ENCODE measurements at regions not wholly inside any gene's neighbourhood (a gene's known extent, or its start where the extent isn't known, plus 50 kb on each side); places are given as distances from the start of the nearest gene placed in this dataset.

DNA sequence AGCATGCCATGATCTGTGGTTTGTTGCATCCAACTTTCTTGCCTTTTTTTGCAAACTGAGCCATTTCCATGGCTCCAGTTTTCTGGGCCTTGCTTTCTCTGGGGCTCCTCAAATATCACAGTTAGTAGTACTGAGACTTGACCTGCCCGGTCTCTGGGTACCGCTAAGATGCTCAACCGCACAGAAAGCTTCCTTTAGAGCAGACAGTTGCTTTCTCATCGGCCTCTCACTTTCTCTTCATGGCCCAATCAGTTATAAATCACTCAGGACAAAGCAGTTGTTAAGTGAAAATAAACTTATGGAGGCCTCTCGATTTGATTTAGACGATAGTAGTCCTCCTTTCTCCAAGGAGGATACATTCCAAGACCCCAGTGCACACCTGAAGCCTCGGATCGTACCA lies 141.2 kb upstream of the ASB18 start:
- no peak for DNase-seq (ENCODE audit: low spot score)
- Histone ChIP-seq H3K27ac (no peak overlapping the region), H3K36me3 (no peaks in the 10 kb centered on the region), H3K27me3 (no peaks in the 10 kb centered on the region), H3K4me3 (no peak overlapping the region), H3K4me1 (no peaks in the 10 kb centered on the region), H3K9me3 (no peaks in the 10 kb centered on the region)
- TF ChIP-seq, protein P1, sequence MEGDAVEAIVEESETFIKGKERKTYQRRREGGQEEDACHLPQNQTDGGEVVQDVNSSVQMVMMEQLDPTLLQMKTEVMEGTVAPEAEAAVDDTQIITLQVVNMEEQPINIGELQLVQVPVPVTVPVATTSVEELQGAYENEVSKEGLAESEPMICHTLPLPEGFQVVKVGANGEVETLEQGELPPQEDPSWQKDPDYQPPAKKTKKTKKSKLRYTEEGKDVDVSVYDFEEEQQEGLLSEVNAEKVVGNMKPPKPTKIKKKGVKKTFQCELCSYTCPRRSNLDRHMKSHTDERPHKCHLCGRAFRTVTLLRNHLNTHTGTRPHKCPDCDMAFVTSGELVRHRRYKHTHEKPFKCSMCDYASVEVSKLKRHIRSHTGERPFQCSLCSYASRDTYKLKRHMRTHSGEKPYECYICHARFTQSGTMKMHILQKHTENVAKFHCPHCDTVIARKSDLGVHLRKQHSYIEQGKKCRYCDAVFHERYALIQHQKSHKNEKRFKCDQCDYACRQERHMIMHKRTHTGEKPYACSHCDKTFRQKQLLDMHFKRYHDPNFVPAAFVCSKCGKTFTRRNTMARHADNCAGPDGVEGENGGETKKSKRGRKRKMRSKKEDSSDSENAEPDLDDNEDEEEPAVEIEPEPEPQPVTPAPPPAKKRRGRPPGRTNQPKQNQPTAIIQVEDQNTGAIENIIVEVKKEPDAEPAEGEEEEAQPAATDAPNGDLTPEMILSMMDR (IDR thresholded peaks at IDR 0.05): no peak

DNA sequence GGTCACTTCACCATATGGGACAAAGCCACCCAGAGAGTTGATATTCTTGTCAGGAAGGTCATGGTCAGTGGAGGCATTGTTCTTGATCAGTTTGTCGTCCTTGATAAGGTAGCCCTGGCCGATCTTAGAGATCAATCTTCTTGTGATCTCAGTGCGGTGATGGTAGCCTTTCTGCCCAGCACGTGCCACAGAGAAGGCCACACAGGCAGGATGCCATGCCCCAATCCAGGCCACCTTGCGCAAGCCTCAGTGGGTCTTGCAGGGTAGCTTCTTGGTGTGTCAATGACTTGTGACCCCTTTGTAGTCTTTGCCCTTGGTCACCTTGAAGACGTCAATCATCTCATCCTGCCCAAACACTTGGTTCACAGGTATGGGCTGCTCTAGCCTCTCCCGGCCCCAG lies 143.9 kb upstream of the ASB18 start:
- DNase-seq (ENCODE audit: low spot score): no peak
- Histone ChIP-seq H3K4me3 (no peak overlapping the region), H3K27me3 (no peaks in the 10 kb centered on the region), H3K4me1 (no peaks in the 10 kb centered on the region), H3K9me3 (no peaks in the 10 kb centered on the region), H3K36me3 (no peaks in the 10 kb centered on the region), H3K27ac (no peak overlapping the region)
- TF ChIP-seq, protein P1 (IDR thresholded peaks at IDR 0.05): no peak

DNA sequence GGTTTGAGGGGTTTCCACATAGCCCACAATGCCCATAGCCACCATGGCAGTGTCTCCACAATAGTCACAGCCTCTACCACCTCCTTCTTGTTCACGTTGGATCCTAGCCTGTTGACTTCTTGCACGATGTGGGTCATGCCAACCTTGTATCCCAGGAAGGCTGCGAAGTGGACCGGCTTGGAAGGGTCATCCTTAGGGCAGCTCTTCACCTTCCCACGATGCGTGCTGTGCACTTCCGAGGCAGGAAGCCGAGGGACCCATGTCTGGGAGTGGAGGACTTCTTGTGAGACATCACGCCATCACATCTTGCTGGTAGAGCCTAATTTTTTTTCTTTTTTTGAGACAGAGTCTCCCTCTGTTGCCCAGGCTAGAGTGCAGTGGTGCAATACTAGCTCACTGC lies 144.6 kb upstream of the ASB18 start:
- no peak for DNase-seq (ENCODE audit: low spot score)
- no peaks in the 10 kb centered on the region for H3K27me3 ChIP-seq
- H3K36me3 ChIP-seq: no peaks in the 10 kb centered on the region
- H3K27ac ChIP-seq: no peak overlapping the region
- H3K9me3 ChIP-seq: no peaks in the 10 kb centered on the region
- TF ChIP-seq, protein P1 (IDR thresholded peaks at IDR 0.05): no peak
- no peak overlapping the region for H3K4me3 ChIP-seq
- no peaks in the 10 kb centered on the region for H3K4me1 ChIP-seq

DNA sequence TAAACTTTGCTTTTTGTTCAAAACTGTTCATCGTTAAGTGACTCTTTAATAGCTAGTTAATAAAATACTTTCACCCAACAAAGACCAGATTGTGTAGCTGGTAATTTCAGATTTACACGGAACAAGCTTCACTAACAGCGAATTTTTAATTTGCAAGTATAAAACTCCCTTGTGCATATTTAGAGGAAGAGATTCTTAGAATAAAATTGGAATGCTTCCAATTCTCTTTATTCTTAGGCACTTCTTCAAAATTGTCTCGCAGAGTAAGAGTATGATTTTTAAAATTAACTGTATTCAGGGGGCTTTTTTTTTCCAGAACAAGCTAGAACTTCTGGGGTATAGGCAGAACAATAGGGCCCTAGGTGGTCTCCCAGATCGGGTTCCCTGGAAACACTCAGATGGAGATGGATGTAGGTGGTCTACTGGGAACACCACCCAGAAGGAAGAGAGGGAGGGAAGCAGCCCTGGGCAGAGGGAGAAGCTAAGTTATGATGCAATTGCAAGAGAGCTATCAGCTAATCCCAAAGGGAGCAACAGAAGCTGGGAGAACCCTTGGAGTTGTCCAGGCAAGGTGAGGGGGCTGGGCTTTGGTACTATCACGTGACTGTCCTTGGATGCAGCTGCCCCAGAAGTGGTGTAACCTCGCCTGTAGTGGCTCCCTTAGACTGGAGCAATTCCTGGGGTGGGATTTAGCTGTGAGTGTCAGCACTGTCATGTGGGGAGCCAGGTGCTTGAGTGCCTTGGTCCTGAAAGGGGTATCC lies 151.7 kb upstream of the ASB18 start:
- Histone ChIP-seq H3K9me3 (no peaks in the 10 kb centered on the region), H3K36me3 (no peaks in the 10 kb centered on the region), H3K27me3 (no peaks in the 10 kb centered on the region), H3K4me1 (no peaks in the 10 kb centered on the region), H3K27ac (no peak overlapping the region), H3K4me3 (no peak overlapping the region)
- no peak for DNase-seq (ENCODE audit: low spot score)
- TF ChIP-seq, protein P1 (IDR thresholded peaks at IDR 0.05): no peak

DNA sequence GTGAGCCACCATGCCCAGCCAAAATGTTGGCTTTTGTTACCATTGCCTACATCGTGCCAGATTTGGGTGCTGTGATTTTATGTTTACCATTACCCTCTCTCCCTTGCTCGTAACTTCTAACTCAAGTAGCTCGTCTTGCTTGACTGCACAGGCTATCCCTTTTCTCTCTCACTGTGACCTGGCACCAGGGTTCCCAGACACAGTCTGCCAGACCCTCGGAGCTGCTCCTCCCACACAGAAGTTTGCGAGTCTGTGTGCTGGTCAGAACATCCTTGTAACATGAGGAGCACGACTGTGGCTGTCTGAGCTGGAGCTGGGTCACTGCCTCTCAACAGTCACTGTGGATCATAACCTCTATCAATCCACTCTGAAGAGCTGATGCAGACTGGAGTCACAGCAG lies 152.5 kb upstream of the ACKR3 start:
- TF ChIP-seq, protein P1 (IDR thresholded peaks at IDR 0.05): no peak
- no peak overlapping the region for H3K27ac ChIP-seq
- H3K4me3 ChIP-seq: no peak overlapping the region
- DNase-seq (ENCODE audit: low spot score): no peak
- no peaks in the 10 kb centered on the region for H3K9me3 ChIP-seq
- H3K36me3 ChIP-seq: no peaks in the 10 kb centered on the region
- H3K27me3 ChIP-seq: no peaks in the 10 kb centered on the region
- no peaks in the 10 kb centered on the region for H3K4me1 ChIP-seq

DNA sequence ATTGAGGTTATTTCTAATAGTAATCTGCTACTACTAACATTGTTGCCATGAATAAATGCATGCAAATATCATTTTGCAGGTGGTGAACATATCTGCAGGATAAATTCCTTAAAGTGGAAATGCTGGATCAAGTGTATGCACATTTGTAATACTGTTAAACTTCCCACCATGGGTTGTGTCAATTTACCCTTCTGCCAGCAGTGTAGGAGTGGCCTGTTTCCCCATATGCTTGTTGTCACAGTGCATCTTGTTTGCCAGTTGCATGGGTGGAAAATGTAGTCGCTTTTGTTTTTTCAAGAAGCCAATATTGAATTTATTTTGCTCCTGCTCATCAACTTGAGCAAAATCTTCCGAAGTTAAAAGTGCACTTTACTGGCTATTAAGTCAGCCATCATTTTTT lies 139.0 kb upstream of the ACKR3 start:
- no peaks in the 10 kb centered on the region for H3K27me3 ChIP-seq
- no peak overlapping the region for H3K4me3 ChIP-seq
- no peak for DNase-seq (ENCODE audit: low spot score)
- peaks cover 0 to 5% of the 10 kb centered on the region in 2 donors for H3K9me3 ChIP-seq
- H3K36me3 ChIP-seq: no peaks in the 10 kb centered on the region
- no peaks in the 10 kb centered on the region for H3K4me1 ChIP-seq
- H3K27ac ChIP-seq: no peak overlapping the region
- TF ChIP-seq, protein P1 (IDR thresholded peaks at IDR 0.05): no peak

Measured in right atrium auricular region (tissue), 2 donors.